PC-3 (cell line): ENCODE measurements at regions not wholly inside any gene's neighbourhood (a gene's known extent, or its start where the extent isn't known, plus 50 kb on each side); places are given as distances from the start of the nearest gene placed in this dataset.

ENCODE experiments used
- ATAC-seq: fragments of 200-7000 bp; cut with Tn5 transposase; 2 replicates; pipeline ENCODE4 v1.9.1; 2020; ENCODE audit warnings: mild to moderate bottlenecking, moderate library complexity
- BruUV-seq: library from RNA; stranded (reverse); fragments of 400-500 nt; replicated peaks from 2 replicates; lab custom pipeline; 2021; lab: Mats Ljungman, UMichigan
- CTCF ChIA-PET: fragments of 300-600 bp; sonication (Branson Sonifier 250); formaldehyde crosslinking; loops from one replicate; lab custom pipeline; 2022; ENCODE audit warnings: antibody characterized with exemption; lab: Charles Lee
- POLR2A ChIA-PET: fragments of 300-600 bp; sonication (Branson Sonifier 250); formaldehyde crosslinking; loops from one replicate; lab custom pipeline; 2022; ENCODE audit warnings: antibody characterized with exemption; ENCODE audit not compliant: unreplicated experiment; lab: Charles Lee
- DNase-seq: peaks from one replicate; pipeline ENCODE4 v3.0.0-alpha.2; 2015
- H2AFZ ChIP-seq: fragments of 300-600 bp; sonication (generic); 2 replicates; pipeline ENCODE4 v1.6.0; 2016; ENCODE audit warnings: antibody characterized with exemption, low read length
- H3F3A ChIP-seq: fragments of 300-600 bp; sonication (generic); one replicate; pipeline ENCODE4 v1.6.0; 2017; ENCODE audit warnings: antibody characterized with exemption, low read length, control low read depth, mild to moderate bottlenecking; ENCODE audit not compliant: unreplicated experiment
- H3K27ac ChIP-seq: fragments of 300-600 bp; sonication (generic); 2 replicates; pipeline ENCODE4 v1.5.1; 2016; ENCODE audit warnings: mild to moderate bottlenecking, low read length
- H3K27me3 ChIP-seq: fragments of 300-600 bp; sonication (generic); 2 replicates; pipeline ENCODE4 v1.6.1; 2016; ENCODE audit warnings: low read length, mixed read lengths
- H3K36me3 ChIP-seq: fragments of 300-600 bp; sonication (generic); 2 replicates; pipeline ENCODE4 v1.6.1; 2016; ENCODE audit warnings: low read depth, mixed run types, low read length, mixed read lengths
- H3K4me1 ChIP-seq: fragments of 300-600 bp; sonication (generic); 2 replicates; pipeline ENCODE4 v1.5.1; 2016; ENCODE audit warnings: low read length; ENCODE audit not compliant: insufficient read depth
- H3K4me2 ChIP-seq: fragments of 300-600 bp; sonication (generic); 2 replicates; pipeline ENCODE4 v1.6.0; 2016; ENCODE audit warnings: low read length
- H3K4me3 ChIP-seq: fragments of 300-600 bp; sonication (generic); 2 replicates; pipeline ENCODE4 v1.5.1; 2016; ENCODE audit warnings: mild to moderate bottlenecking, low read length, mixed read lengths
- H3K79me2 ChIP-seq: fragments of 300-600 bp; sonication (generic); 2 replicates; pipeline ENCODE4 v1.6.1; 2017; ENCODE audit warnings: low read length, mixed read lengths
- H3K9ac ChIP-seq: fragments of 300-600 bp; sonication (generic); 2 replicates; pipeline ENCODE4 v1.6.0; 2016; ENCODE audit warnings: mild to moderate bottlenecking, low read length
- H3K9me2 ChIP-seq: fragments of 300-600 bp; sonication (generic); replicated peaks from 2 replicates; pipeline ENCODE4 v1.6.1; 2016; ENCODE audit warnings: mixed run types, low read length, mixed read lengths
- H3K9me3 ChIP-seq: fragments of 300-600 bp; sonication (generic); 2 replicates; pipeline ENCODE4 v1.6.1; 2016; ENCODE audit warnings: low read length, mixed read lengths
- H4K20me1 ChIP-seq: fragments of 300-600 bp; sonication (generic); 2 replicates; pipeline ENCODE4 v1.6.1; 2016; ENCODE audit warnings: low read length, mixed read lengths
- CTCF ChIP-seq: fragments of 300-600 bp; sonication (generic); conservative IDR thresholded peaks from 2 replicates; pipeline ENCODE4 v1.5.1; 2017; ENCODE audit warnings: antibody characterized with exemption, low read depth, mild to moderate bottlenecking, low read length
- EZH2 ChIP-seq: fragments of 300-600 bp; sonication (generic); IDR thresholded peaks from one replicate; pipeline ENCODE4 v1.6.1; 2017; ENCODE audit warnings: antibody characterized with exemption, mild to moderate bottlenecking, low read length; ENCODE audit not compliant: unreplicated experiment
- EZH2phosphoT487 ChIP-seq: fragments of 300-600 bp; sonication (generic); IDR thresholded peaks from 2 replicates; pipeline ENCODE4 v1.6.1; 2018; ENCODE audit warnings: mild to moderate bottlenecking, antibody characterized with exemption, low read length, borderline replicate concordance
- intact Hi-C: fragments of 100-400 bp; cut with micrococcal nuclease; formaldehyde crosslinking; loops from 2 replicates; pipeline ENCODE4 v1.9.0; 2023

- no peak overlapping the region for H2AFZ ChIP-seq
- H4K20me1 ChIP-seq: no peaks in the 10 kb centered on the region
- H3K9me3 ChIP-seq: no peaks in the 10 kb centered on the region
- intact Hi-C loops: no loop called here
- no peak overlapping the region for H3K4me3 ChIP-seq
- ChIA-PET POLR2A (no interaction called here), CTCF (interaction anchor here (0.6 kb wide), 1 partner anchor 178 kb away, joined by 3 read pairs; no protein-coding TSS in a partner anchor)
- no peaks in the 10 kb centered on the region for H3K36me3 ChIP-seq
- H3K27ac ChIP-seq: no peak overlapping the region
- no peak for DNase-seq
- H3K9me2 ChIP-seq: no peaks in the 10 kb centered on the region
- no peak for TF ChIP-seq EZH2phosphoT487
- TF ChIP-seq CTCF: no peak
- no peak for TF ChIP-seq EZH2
- no TSS peak for BruUV-seq
- no peaks in the 10 kb centered on the region for H3K79me2 ChIP-seq
- ATAC-seq: no peak
- H3K4me1 ChIP-seq: peaks cover 25% of the 10 kb centered on the region
- H3F3A ChIP-seq: no peaks in the 10 kb centered on the region
- no peak overlapping the region for H3K4me2 ChIP-seq
- H3K9ac ChIP-seq: no peak overlapping the region
- H3K27me3 ChIP-seq: no peaks in the 10 kb centered on the region
Measured at GRCh38 chr12:94712815-94713515, 62.6 kb upstream of the TMCC3 start.

- peak; percentile 33 for DNase-seq
- H3K9me3 ChIP-seq: no peaks in the 10 kb centered on the region
- intact Hi-C loops: no loop called here
Measured at GRCh38 chr12:94710933-94711332, 60.6 kb upstream of the TMCC3 start.

More at GRCh38 chr12:94710933-94711332, 60.6 kb upstream of the TMCC3 start:
- no peaks in the 10 kb centered on the region for H3F3A ChIP-seq
- H3K9me2 ChIP-seq: no peaks in the 10 kb centered on the region
- no peak overlapping the region for H3K27ac ChIP-seq
- no peak overlapping the region for H3K4me3 ChIP-seq
- H3K36me3 ChIP-seq: no peaks in the 10 kb centered on the region
- H2AFZ ChIP-seq: no peak overlapping the region
- H3K79me2 ChIP-seq: no peaks in the 10 kb centered on the region
- TF ChIP-seq EZH2phosphoT487 (no peak), CTCF (peak; percentile 61), EZH2 (no peak)
- ChIA-PET CTCF (no interaction called here), POLR2A (no interaction called here)
- peak; percentile 39; the same call in 1 of the 2 replicates for ATAC-seq
- H4K20me1 ChIP-seq: no peaks in the 10 kb centered on the region
- H3K4me2 ChIP-seq: no peak overlapping the region
- H3K4me1 ChIP-seq: peaks cover 13% of the 10 kb centered on the region
- H3K9ac ChIP-seq: no peak overlapping the region
- BruUV-seq: no TSS peak
- H3K27me3 ChIP-seq: no peaks in the 10 kb centered on the region
